CMK (cell line): ENCODE measurements at regions not wholly inside any gene's neighbourhood (a gene's known extent, or its start where the extent isn't known, plus 50 kb on each side); places are given as distances from the start of the nearest gene placed in this dataset.
"Not testable (repeated sequence)": the region's sequence is repeated elsewhere in the genome, so short reads cannot be mapped to it uniquely, and the experiment has no call there.

ENCODE experiments used
- DNase-seq: peaks from one replicate; pipeline ENCODE4 v3.0.0-alpha.2; 2010; ENCODE audit warnings: low read depth

DNA sequence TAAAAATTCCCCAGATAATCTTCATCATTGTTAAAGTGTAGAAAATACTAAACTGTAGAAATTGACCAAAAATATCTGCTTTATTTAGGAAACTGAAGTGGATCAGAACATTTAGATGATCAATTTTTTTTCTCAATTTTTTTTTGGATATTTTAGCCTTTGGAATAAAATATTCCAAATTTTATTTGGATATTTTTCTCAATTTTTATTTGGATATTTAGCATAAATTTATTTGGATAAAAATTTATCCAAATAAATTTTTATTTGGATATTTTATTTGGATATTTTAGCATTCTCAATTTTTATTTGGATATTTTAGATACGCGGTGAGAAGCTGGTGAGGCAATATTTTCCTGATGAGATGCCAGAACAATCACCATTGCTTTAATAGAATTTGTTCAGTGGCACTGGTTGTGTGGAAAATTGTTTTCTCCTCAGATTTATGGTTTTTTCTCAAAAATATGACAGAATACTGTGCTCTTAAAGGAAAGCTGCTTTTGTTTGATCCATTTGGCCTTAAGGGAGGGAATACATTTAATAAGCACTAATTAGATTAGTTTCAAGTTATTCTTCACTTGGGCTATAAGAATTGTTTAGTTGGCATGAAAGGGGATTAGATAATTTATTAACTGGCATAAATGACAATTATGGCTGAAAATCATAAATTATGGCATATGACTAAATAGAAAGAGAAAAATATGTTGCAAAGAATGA, 470.1 kb downstream of the MFSD1 start:
- DNase-seq = no peak

DNA sequence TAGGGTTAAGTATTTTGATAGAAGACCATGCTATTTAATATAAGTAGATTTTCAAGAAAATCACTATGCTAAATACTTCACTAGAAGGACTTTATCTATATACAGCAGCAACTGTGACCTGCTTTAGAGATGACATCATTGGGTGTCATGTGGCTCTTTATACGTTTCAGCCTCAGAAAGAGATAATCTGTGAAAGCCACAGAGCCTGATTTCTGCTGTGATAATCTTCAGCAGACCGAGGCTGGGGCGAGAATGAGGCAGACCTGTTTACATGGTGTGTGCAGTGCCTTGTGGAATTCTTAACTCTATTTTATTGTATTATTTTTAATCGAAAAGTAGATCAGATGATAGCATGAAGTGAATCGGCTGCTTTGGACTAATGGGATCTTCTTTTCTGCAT, 471.2 kb downstream of the MFSD1 start:
- DNase-seq = no peak

DNA sequence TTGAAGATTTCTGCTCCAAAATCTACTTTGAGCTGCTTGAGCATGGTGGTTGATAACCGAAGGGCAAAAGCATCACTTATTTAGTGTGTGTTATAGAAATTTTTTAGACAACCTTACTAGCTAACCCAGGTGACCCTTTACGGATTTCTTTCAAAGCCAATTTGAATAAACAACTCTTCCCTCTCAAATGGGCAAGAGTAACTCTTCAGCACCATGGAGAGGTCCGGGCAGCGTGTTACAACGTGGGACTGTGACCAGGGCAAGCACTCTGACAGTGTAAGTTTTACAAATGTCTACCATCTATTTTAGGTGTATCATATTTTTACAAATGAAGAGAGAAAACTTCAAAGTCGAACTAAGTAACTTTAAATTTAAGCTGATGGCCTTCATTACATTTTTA, 471.8 kb downstream of the MFSD1 start:
- no peak for DNase-seq

DNA sequence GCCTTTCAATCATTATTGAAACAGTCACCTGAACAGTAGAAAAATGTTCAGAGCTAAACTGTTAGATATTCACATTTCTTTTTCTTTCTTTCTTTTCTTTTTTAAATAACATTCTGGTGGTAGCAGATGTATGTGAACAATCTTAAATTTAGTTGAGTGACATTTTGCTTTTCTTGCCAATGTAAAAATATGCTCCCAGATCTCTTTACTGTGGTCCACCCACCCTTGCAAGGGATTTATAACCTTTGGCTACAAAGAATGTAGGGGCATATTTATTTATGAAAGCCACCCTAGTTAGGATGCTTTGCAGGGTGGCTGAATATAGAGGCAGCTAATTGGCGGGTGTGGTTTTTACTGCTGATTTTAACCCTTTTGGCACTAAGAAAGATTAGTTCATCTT, 473.9 kb downstream of the MFSD1 start:
- DNase-seq = no peak

DNA sequence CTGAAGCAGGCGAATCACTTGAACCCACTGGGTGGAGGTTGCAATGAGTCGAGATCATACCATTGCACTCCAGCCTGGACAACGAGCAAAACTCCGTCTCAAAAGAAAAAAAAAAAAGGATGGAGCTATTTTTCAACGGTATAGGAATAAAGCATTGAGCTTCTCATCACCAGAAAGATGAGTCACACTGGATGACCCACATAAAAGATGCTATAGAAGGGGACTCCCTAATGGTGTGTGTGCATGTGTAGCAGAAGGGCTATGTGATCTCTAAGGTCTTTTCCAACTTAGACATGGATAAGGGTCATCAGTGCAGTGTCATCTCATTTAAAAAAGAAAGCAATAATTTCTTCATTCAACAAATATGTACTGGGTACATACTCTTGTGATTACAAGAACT, 476.0 kb downstream of the MFSD1 start:
- no peak for DNase-seq

DNA sequence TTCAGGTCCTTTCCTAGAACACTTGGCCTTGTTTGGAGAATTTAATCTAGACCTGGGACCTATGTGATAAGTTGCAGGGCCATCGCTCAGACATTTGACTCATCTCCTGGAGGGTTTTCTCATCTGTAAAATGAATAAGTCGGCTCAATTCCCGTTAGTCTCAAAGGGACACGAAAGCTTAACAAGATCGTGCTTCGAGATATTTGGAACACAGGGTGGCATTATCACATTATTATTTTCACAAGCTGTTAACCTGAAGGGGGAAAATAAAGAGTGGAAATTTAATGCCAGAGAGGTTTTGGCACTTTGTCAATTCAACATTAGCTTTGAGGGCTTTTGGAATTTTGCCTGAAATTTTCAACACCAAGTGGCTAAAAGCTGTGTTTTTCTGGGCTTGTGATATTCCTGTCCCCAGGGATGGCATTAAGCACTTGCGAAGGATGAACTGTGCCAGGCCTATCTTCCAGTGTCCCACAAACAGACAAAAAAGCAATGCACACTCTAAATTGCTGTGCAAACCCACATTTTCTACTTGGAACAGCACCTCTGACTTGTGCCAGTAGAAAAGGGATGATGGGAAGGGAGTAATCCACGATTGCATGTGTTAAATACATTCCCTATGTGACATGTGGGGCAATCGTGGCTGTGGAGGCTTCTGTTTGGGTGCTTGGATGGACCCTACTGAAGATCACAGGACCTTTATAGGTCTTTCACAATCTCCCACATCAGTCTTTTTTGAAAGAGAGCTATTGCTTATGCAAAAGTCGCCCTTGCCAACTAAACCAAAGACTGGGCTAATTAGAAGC, 478.7 kb downstream of the MFSD1 start:
- no peak for DNase-seq

DNA sequence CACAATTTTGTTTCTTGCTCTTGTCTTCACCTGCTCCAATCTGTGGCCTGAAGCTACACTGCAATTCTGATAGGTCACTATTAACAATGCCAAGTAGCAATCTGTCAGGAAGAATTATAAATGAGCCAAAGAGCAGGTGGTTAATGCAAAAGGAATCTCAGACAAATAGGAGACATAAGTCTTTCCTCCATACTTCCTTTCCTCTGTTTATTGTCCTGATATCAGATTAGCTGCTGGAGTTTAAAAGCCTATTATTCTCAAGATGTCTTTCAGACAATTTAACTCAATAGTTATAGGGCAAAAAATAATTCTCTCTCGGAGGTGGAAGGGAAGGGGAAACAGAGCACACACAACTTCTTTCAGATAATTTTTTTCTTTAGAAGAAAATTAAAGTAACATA, 491.6 kb downstream of the MFSD1 start:
- no peak for DNase-seq

DNA sequence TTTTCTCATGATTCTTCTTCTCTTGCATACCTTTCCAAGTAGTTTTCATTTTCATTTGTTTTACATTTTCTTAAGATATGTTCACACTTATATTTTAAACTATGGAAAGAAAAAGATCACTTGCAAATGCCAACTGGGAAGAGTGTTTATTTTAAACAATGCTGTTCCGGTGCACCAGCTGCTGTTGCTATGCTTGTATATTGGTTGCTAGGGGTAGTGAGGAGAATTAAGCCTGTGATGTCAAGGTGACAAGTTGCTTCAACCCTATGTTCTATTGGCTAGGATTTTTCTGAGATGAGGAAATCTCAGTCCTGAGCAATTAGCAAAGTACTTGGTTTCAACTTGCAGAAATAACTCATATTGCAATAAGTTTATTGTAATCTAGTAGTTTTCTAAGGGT, 500.1 kb downstream of the MFSD1 start:
- DNase-seq = no peak

DNA sequence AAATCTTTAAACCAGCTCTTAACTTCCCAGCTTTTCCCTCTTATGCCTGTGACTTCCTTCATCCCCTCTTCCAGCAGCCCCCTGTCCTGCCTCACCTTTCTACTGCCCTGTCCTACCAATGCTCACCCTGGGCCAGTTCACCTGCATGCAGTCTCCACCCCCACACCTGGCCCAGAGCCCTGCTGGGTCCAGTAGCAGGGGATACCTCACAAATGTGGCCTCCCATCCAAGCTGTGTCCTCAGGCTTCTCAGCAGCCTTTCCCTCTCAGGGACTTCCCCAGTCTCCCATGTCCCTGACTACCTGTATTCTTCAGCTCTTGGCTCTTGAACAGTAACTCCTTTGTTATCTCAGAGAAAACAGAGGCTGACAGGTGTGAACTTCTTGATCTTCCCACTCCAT, 503.2 kb downstream of the MFSD1 start:
- no peak for DNase-seq

DNA sequence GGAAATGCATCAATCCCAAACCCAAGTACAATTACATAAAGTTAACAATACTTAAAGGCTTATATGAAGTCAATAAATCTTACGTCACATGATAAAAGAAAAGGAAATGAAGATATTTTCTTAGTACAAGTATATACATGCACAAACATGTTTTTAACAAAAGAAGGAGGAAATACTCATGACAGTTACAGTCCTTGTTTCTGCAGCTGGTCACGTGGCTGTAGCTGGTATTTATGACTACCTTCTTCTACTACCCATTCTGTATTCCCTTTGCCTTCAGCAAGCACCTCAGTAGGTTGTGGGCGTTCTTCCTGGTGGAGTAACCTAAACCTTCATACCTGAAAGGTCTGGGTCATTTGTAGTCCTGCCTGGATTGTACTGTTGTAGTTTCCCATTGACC, 514.9 kb downstream of the MFSD1 start:
- DNase-seq = not testable (repeated sequence)

DNA sequence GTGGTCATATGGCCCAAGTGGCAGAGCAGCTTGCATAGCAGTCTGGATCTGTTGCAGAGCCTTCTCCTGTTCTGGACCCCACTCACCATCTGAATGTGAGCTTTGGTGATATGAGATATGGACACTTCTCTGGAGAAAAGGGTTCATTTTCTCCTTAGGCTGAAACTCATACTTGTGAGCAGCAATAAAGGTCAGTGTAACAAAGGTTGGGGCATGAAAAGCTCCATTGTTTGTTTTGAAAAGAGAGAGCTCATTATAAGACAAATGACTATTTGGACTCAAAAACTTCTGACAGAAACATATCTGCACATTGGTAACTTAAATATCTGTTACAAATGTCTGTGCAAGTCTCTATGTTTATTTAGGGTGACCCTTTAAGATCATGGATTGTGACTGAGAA, 517.3 kb downstream of the MFSD1 start:
- DNase-seq = no peak

DNA sequence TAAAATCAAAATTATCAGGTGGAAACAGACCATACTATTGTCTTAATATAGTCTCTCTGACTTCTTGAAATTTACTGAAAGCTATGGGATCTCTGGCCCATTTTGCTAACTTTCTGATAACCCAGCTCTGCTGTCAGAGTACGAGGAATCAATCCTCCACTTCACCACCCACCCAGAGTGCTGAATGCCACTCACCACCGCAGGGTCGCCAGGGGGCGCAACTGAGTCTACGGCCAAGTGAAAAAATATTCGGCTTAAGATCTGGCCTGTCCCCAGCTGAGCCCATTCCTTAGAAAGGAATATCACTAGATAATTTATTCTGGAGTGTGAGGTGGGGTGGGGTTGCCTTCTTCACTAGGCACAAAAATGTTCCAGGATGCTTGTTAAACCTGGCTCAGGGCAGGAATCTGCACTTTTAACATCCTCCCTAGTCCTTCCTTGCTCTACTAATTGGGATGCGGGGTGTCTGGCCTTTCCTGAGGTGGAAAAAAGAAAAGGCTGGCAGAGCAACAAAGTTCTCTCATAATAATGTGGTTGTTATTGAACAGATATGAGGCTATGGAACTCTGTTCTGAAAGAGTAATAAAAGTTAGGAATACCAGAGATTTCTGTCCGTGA, 520.6 kb downstream of the MFSD1 start:
- no peak for DNase-seq

DNA sequence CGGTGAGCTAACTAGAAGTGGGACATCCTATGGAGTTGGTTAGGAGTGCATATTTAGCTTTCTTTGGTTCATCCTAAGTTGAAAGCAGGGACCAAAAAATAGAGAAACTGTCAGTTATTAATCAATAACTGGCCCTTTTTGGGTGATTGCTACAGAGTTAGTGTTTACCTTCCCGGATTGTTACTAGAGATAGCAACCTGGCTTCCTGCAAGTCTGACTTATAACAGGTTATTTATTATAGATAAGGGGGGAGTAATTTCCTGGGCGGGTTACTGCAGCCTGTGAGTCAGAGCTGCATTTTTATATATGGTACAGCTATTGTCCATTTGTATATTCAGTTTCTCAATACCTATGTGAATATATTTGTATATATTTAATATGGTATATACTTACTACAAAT, 522.0 kb downstream of the MFSD1 start:
- DNase-seq = no peak

DNA sequence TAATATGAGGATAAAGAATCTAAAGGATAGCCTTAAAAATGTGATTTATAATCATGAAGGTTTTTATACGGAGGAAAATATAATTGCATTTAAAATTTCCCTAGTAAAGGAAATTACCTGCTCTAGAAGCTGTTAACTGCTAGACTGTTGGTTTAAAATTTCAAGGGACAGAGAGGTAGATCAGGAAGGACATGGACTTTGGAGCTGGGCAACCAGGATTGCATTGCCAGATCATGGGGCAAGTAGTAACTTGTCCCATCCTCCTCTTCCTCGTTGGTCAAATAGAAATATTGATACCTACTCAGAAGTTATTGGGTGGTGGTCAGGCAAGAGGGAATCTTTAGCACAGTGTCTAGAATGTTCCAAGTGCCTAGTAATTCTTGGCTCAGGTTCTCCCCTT, 525.1 kb downstream of the MFSD1 start:
- no peak for DNase-seq

DNA sequence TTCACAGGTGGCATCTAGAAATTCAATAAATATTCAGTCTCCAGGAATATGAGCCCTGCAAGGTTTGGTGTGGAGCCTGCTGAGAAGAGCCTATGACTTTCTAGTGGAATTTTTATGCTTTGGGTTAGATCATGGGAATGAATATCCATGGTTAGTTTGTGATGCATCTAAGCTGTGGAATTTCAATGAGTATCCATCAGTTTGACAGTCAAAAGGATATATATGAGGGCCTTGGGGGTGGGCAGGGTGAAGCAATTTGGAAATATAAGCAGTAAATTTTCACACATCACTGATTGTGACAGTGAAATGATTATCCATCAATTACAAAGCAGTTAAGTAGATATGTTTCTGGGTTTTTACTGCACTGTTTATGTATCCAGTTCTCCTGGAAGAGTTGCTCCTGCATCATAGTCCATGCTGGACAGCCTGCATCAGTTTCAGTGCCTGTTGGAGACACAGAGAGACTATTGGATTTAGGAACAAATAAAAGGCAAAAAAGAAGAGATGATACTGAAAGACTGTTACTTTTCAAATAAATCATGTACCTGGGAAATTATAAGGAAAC, 530.8 kb downstream of the MFSD1 start:
- no peak for DNase-seq

DNA sequence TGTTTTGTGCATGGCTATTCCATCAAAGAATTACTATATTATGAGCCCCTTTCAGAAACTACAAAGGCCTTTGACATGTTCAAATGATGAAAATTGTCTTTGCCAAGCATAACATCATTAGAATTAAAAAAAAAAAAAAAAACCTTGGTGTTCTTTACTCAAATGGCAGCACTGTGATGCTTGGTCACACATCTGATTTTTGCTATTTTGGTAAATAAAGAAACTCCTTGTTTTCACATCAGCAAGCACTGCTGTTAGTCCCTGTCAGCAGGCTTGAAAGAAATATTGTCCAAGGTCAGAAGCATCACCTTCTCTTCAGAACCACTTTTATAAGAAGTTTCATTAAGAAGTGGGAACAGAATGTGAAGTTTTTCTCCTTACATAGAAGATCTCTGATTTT, 537.3 kb downstream of the MFSD1 start:
- DNase-seq = no peak

DNA sequence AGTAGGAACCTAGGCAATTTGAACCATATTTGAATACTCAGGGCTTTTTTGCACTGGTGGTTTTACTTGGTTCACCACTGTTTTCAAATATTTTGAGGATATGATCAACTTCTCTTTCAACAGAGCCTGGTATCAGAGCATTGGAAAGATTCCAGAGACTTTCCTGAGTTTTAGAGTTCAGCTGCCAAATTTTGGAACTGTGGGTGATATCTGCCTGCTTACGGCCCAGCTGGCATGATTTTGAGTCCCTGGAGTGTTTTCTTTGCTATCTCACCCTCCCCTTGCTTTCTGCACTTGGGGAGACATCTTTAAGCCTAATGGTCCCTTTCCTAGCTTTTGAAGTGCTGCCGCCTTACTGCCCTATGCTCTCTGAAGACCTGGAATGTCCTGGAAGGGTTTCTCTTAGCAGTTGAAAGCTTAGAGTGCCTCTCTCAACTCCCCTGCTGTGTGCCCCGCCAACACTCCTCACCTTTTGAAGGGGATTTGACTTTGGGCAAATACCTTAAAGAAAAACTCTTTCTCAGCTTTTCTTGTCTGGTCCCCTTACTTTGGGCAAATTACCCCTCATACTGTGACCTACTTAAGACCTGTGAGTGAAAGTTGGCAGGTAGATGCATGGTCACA, 539.1 kb downstream of the MFSD1 start:
- no peak for DNase-seq

DNA sequence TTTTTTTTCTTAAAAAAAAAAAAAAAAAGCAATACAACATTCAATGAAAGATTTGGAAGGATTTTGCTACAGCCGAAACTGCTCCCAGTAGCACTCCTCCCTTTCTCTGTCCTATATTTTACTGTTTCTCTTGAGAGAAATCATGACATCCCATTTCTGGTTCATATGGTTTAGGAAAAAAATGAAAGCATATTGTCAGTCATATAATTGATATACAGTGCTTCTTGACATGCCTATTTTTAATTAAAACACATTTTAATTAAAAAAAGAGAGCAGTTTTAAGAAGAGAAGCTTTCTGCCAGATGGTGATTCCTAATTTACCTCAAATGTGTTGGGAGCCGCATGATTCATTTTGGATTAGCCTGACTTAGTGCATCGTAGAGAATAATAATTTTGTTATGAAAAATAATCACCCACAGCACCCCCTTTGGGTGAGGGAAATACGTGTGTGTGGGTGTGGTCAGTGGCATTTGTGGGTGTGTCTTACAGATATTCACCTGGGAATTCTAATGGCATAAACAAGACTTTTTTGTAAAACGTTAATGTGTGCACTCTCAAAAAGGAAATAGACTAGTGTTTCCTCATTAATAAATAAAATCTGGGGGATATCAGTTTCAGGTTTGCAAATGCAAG, 544.5 kb downstream of the MFSD1 start:
- no peak for DNase-seq

DNA sequence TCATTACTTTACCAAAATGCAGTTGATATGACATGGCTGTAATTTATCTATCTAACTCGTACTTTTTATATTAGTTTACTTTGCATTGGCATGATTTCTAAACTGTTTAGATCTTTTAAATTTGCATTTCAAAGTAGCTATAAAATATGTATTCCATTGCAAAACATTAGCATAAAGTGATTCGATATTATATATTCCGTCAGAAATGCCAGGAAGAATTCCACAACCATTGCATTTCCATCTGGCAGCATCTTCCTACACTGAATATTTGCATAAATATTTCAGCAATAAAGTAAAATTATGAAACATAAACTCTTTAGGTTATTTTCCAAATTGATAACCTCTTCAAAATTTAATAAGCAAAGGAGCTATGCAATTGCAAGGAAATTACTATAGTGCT, 546.6 kb downstream of the MFSD1 start:
- DNase-seq = no peak

DNA sequence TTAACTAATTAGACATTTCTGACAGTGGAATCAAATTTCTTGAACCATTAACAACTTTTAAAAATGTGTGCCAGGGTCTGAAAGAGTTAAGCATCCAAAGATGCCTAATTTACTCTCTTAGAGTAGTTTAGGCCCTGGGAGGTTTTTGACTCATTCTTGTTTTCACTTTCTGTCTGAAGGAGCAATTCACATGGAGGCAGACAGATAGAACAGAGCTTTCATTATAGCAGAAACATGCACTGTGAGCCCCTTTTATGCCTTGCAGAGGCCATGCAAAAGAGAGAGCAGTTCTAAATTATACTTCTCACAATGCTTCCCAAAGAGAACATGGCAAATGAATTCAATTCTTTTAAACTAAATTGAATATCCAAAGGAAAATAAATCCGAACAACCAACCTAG, 554.8 kb downstream of the MFSD1 start:
- no peak for DNase-seq

DNA sequence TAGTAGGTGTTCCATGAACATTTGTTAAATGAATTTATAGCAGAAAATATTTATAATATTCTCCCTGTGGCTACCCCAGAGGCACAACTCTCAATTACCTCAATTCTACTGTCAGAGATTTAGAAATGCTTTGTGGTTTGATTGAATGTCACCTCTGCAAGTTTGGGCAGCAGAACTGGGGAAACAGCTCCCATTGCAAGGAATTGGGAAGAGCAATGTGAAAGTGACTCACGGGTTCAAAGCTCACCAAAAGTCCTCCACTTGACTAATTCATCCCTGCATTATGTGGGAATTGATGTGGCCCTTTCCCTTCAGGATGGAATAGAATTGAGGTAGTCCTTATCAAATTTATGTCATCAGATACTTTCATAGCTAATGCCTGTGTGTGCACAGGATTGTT, 562.7 kb downstream of the MFSD1 start:
- DNase-seq = no peak

DNA sequence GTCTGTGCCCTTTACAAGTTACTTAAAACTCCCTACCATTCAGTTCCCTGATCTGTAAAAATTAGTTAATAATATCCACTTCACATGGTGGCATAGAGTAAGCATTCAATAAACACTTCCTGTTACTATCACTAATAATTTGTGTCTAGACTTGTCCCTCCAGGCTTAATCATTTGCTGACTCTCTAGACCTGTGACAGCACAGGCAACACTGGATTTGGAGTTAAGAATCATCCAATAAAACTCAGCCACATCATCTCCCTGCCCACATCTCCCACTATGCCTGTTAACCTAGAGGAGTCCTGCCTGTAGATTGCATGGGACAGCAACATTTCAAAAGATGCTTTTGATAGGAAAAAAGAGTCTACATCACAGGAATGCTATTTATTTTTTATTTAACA, 564.6 kb downstream of the MFSD1 start:
- DNase-seq = no peak
